ENCODE measurements at regions not wholly inside any gene's neighbourhood (a gene's known extent, or its start where the extent isn't known, plus 50 kb on each side); places are given as distances from the start of the nearest gene placed in this dataset.

- TF ChIP-seq CTCF (conservative IDR thresholded peaks at IDR 0.05; ENCODE audit: low read length) (peak; percentile 66), EZH2phosphoT487 (IDR thresholded peaks at IDR 0.05; ENCODE audit: borderline replicate concordance, low read depth, low read length) (no peak)
Observed at GRCh38 chr6:80742481-80742880, 636.0 kb downstream of the BCKDHB start.
